Hippocampal formation (tissue), 2 donors: ENCODE measurements at regions not wholly inside any gene's neighbourhood (a gene's known extent, or its start where the extent isn't known, plus 50 kb on each side); places are given as distances from the start of the nearest gene placed in this dataset.
"Not testable (repeated sequence)": the region's sequence is repeated elsewhere in the genome, so short reads cannot be mapped to it uniquely, and the experiment has no call there.

Source experiments
- DNase-seq, 2 donors: peaks; one replicate each; lab custom pipeline; 2025; lab: John Stamatoyannopoulos, UW

GRCh38 chr4:186775902-186776301, 52.2 kb upstream of the FAT1 start:
- no peak for DNase-seq

GRCh38 chr4:186778134-186778533, 54.5 kb upstream of the FAT1 start:
- no peak for DNase-seq

- no peak for DNase-seq
Measured at GRCh38 chr4:186780291-186781031, 56.8 kb upstream of the FAT1 start.

- no peak for DNase-seq
Measured at GRCh38 chr4:186781032-186781917, 57.6 kb upstream of the FAT1 start.

- DNase-seq: no peak
Measured at GRCh38 chr4:186782302-186782701, 58.6 kb upstream of the FAT1 start.

GRCh38 chr4:186787536-186787935, 63.9 kb upstream of the FAT1 start:
- DNase-seq: no peak

DNA sequence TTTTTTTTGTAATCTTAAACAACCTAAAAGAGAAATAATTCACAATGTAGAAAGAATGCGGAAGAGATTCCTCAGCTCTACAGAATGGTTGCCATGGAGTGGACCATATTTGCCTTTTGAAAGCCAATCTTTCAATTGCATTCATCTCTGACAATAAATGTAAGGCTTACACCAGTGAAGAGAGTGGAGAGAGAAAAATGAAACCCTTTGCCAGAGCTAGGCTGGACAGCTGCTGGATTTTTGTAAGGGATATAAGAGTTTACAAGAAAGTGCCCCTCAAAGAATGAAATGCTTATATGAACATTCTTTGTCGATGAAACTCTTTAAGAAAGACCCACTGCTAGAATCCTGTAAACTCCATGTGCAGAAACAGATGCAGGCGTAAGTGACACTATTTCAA, 66.0 kb upstream of the FAT1 start:
- DNase-seq: no peak

DNA sequence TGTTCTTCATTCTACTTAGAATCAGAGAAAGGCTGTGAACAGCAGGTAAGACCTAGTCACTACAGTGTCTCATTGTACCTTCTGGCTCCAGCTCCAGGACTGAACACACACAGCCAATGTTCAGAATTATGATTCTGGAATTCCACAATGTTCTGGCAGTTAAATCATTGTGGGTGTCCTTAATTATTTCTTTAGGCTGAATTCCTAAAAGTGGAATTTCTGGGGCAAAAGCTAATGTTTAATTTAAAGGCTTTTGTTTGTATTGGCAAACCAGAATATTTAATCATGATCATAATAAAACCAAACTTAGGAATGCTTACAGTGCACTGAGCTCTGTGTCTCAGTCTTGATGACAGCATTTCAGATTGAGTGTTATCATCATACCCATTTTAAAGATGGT, 67.0 kb upstream of the FAT1 start:
- no peak for DNase-seq

- no peak for DNase-seq
Measured at GRCh38 chr4:186792728-186793366, 69.2 kb upstream of the FAT1 start.

DNA sequence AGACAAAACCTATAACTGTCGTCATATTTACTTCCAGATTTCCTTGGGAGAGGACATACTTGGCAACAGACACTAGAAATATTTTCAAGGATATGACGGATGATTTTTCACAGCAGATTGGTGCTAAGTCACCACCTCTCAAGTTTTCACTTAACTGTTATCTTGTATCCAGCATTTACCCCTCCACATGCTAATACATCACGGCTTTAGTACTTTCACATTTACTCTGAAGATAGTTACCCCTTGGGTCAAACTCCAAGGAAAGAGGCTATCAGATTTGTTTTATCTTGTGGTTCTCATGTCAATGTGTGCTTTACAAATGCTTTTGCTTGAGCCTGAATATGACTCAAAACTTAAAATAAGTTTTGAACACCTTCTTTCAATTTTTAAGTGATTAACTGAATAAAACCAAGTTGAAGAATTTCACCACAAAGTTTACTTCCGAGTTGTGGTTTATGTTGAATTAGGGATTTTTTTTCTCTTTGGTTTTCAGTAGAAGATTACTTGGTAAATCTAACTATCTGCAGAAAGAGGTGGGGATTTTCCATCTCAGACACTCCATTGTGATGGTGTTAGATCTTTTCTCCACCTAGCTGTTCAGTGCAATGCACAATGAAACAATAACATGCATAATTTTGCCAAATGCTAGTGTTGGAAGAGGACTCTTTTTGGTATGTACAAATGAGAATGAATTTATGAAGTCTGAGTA, 75.4 kb upstream of the FAT1 start:
- DNase-seq: no peak

DNA sequence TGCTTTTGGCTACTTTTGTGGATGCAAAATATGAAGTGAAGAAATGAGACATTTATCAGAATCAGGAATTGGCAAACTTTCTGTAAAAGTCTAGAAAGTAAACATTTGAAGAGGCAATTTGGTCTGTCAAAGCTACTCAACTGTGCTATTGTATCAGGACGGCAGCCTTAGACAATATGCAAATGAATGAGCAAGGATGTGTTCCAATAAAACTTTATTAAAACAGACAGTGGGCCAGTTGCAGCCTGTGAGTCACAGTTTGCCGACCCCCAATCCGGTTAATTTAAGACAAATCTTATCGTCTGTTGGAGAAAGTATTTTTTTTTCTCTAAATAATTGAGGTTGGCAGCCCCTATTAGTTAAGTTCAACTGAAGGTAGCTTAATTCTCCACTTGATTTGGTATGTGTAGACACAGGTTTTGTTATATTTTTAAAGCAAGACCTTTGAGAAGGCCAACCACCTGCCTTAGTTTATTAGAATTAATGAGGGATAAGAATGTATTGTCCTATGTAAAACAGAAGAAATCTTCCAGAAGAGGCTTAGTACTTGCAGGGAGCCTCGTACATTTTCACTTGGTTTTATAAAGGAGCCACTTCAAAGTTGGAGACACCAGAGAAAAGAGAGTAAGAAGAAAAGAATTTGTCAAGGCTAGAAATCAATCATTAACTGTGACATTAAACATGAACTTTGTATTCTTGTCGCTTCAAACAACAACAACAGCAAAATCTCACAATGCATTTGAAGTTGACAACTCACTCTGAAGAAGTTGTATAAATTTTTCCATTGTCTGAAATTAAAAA, 81.6 kb upstream of the FAT1 start:
- no peak for DNase-seq

DNA sequence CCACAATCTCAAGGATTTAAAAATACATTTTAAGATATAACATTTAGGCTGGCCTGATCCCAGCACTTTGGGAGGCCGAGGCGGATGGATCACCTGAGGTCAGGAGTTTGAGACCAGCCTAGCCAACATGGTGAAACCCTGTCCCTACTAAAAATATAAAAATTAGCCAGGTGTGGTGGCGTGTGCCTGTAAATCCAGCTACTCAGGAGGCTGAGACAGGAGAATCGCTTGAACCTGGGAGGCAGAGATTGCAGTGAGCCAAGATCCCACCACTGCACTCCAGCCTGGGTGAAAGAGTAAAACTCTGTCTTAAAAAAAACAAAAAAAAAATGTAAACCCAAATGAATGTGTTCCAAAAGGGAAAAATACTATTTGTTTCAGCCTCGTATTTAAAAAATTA, 82.3 kb upstream of the FAT1 start:
- not testable (repeated sequence) for DNase-seq

GRCh38 chr4:186806679-186807421, 83.2 kb upstream of the FAT1 start:
- no peak for DNase-seq

DNA sequence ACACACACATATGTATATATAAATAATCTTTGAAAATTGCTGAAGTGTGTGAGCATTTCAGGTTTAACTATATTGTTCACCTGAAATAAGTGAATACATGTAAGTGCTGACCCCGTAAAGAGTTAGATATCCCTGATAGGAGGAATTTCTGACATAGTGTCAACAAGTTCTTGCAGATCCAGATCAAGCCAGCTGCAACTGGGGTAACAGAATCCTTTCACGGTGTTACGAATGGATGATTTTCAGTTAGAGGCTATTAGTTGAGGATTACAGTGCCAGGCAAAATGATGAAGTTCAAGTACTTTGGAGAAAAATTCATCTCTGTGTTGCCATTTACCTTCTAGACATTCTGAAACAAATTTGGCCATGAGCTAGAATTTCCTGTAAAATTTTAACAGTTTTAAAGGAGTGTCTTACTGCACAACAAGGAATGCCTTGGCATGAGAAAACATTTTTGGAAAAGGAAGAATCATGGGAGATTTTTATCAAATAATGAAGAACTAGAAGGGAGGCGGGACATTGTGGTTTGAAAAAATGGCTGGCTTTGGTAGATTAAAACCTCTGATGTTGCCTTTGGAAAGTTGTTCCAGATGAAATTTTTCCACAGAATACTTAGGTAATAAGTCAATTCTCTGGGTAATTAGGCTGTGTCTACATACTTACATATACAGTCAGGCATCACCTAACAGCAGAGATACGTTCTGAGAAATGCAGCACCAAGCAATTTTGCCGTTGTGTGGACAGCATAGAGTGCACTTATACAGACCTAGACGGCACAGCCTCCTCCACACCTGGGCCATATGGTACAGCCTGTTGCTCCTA, 84.4 kb upstream of the FAT1 start:
- no peak for DNase-seq

GRCh38 chr4:186808630-186809018, 85.0 kb upstream of the FAT1 start:
- DNase-seq: no peak

DNA sequence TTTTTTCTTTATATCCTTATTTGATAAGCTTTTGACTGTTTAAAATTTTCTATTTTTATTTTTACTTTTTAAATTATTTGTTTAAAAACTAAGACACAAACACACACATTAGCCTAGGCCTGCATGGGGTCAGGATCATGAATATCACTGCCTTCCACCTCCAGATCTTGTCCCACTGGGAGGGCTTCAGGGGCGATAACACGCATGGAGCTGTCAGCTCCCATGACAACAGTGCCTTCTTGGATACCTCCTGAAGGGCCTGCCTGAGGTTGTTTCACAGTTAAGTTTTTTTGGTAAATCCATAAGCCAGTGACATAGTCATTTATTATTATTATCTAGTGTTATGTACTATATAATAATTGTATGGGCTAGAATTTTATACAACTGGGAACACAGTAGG, 85.4 kb upstream of the FAT1 start:
- no peak for DNase-seq

GRCh38 chr4:186810613-186811150, 87.0 kb upstream of the FAT1 start:
- DNase-seq: no peak

GRCh38 chr4:186812592-186812991, 88.9 kb upstream of the FAT1 start:
- DNase-seq: no peak

DNA sequence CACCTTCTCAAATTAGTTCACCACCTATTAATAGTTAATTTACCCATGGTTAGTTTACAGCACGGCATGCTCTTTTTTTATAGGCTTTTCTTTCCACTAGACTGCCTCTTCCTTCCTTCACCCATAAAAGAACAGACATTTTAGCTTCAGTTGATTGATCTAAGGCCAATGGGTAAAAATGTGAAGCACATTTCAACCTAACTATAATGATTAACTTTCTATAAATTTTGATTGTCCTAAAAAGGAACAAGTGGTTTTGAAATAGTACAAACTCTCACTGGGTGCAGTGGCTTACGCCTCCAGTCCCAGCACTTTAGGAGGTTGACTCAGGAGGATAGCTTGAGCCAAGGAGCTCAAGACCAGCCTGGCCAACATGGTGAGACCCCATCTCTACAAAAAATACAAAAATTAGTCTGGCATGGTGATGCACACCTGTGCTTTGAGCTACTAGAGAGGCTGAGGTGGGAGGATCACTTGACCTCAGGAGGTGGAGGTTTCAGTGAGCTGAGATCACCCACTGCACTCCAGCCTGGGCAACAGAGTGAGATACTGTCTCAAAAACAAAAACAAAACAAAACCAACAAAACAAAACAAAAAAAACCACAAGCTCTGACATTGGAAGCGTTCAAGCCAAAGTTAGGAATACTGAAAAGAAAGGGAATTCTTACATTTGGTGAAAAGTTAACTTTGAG, 89.9 kb upstream of the FAT1 start:
- DNase-seq: no peak
